OCI-LY3 (cell line): ENCODE measurements at regions not wholly inside any gene's neighbourhood (a gene's known extent, or its start where the extent isn't known, plus 50 kb on each side); places are given as distances from the start of the nearest gene placed in this dataset.

Experiments
- CTCF ChIP-seq: fragments of 200-600, 300-600 bp; sonication (generic); IDR thresholded peaks from 2 replicates; pipeline ENCODE4 v1.5.1; 2014; ENCODE audit warnings: antibody characterized with exemption, low read length, low read depth
- EZH2phosphoT487 ChIP-seq: fragments of 200-600 bp; shearing (Covaris generic); IDR thresholded peaks from 2 replicates; pipeline ENCODE4 v1.6.1; 2018; ENCODE audit warnings: antibody characterized with exemption, mixed run types, low read depth

GRCh38 chr10:118474111-118474510, 121.3 kb downstream of the PRLHR start:
- TF ChIP-seq CTCF (no peak), EZH2phosphoT487 (no peak)
